HepG2 (cell line): ENCODE measurements at regions not wholly inside any gene's neighbourhood (a gene's known extent, or its start where the extent isn't known, plus 50 kb on each side); places are given as distances from the start of the nearest gene placed in this dataset.
A peak's percentile ranks its signal among the peaks of the same experiment; 100 is the strongest.

Experiments
- ATAC-seq: fragments of 200-7000 bp; cut with Tn5 transposase; 3 replicates; pipeline ENCODE4 v1.9.1; 2020; ENCODE audit warnings: mild to moderate bottlenecking, moderate library complexity
- BruUV-seq: library from RNA; stranded (reverse); fragments of 400-500 nt; replicated peaks from 2 replicates; lab custom pipeline; 2021; lab: Mats Ljungman, UMichigan
- CTCF ChIA-PET: fragments of 300-600 bp; formaldehyde crosslinking; extraction: SDS; loops from one replicate; lab custom pipeline; 2021; ENCODE audit warnings: low total read pairs, inconsistent platforms, low intra/inter-chr PET ratio; lab: Yijun Ruan, JAX
- POLR2A ChIA-PET: fragments of 350-600 bp; sonication (Branson Sonifier 250); formaldehyde crosslinking; loops from one replicate; lab custom pipeline; 2020; ENCODE audit warnings: antibody characterized with exemption, inconsistent platforms; lab: Yijun Ruan, JAX
- DNase-seq: peaks from one replicate; pipeline ENCODE4 v3.0.0-alpha.2; 2015; ENCODE audit warnings: low spot score
- FAIRE-seq: peaks from 3 replicates; lab custom pipeline; 2011; peaks lifted over from hg19 to GRCh38; lab: Jason Lieb, UNC
- H2AFZ ChIP-seq: one replicate; pipeline ENCODE4 v1.6.1; 2011; ENCODE audit warnings: low read length, inconsistent platforms
- H3K27ac ChIP-seq: fragments of 300-600 bp; 3 replicates; pipeline ENCODE4 v1.8.0; 2011; ENCODE audit warnings: mixed run types, mild to moderate bottlenecking, mixed read lengths, low read length, inconsistent platforms; ENCODE audit not compliant: insufficient read depth; ENCODE audit errors: extremely low read length
- H3K27me3 ChIP-seq, 2 experiments: fragments of 200-600 bp in 1 of 2; 2 replicates in 1 of 2; 3 replicates in 1 of 2; pipeline versions ENCODE4 v1.6.0 to v1.8.0; 2011; ENCODE audit warnings: low read length in 2 of 2, mild to moderate bottlenecking in 2 of 2, moderate library complexity in 2 of 2, inconsistent platforms in 1 of 2; ENCODE audit not compliant: insufficient read depth in 2 of 2, control insufficient read depth in 1 of 2
- H3K36me3 ChIP-seq, 2 experiments: fragments of 200-600 bp in 1 of 2; replicated peaks in 1 of 2; 2 replicates in 1 of 2; 3 replicates in 1 of 2; pipeline versions ENCODE4 v1.5.1 to v1.8.0; 2011; ENCODE audit warnings: low read length in 2 of 2, inconsistent platforms in 1 of 2; ENCODE audit not compliant: insufficient read depth in 2 of 2, control insufficient read depth in 1 of 2
- H3K4me1 ChIP-seq: 2 replicates; pipeline ENCODE4 v1.5.1; 2012; ENCODE audit warnings: low read length, inconsistent platforms; ENCODE audit not compliant: insufficient read depth
- H3K4me2 ChIP-seq: 2 replicates; pipeline ENCODE4 v1.6.0; 2011; ENCODE audit warnings: low read depth, low read length, inconsistent platforms
- H3K4me3 ChIP-seq, 3 experiments: fragments of 200-600 bp in 1 of 3; sonication (generic), shearing (Covaris generic) in 1 of 3; replicated peaks in 1 of 3; 2 replicates each; pipeline ENCODE4 v1.5.1; 2011 to 2016; ENCODE audit warnings: low read length in 3 of 3, inconsistent platforms in 2 of 3, low read depth in 2 of 3, mild to moderate bottlenecking in 2 of 3, control low read depth in 1 of 3, mixed read lengths in 1 of 3; ENCODE audit not compliant: insufficient read depth in 1 of 3
- H3K79me2 ChIP-seq: one replicate; pipeline ENCODE4 v1.6.1; 2011; ENCODE audit warnings: low read length, inconsistent platforms; ENCODE audit not compliant: insufficient read depth
- H3K9ac ChIP-seq: 2 replicates; pipeline ENCODE4 v1.6.0; 2011; ENCODE audit warnings: mild to moderate bottlenecking, low read depth, low read length, inconsistent platforms; ENCODE audit not compliant: insufficient read depth
- H3K9me3 ChIP-seq: 2 replicates; pipeline ENCODE4 v1.5.1; 2012; ENCODE audit warnings: mild to moderate bottlenecking, low read length
- H4K20me1 ChIP-seq: 2 replicates; pipeline ENCODE4 v1.6.0; 2011; ENCODE audit warnings: inconsistent platforms, mild to moderate bottlenecking, low read length, moderate library complexity; ENCODE audit not compliant: insufficient read depth
- BRD4 ChIP-seq: sonication (generic); formaldehyde crosslinking; IDR thresholded peaks from 2 replicates; pipeline ENCODE4 v1.4.0; 2020; ENCODE audit warnings: missing genetic modification reagents
- CENPX ChIP-seq: sonication (generic); formaldehyde crosslinking; IDR thresholded peaks from 2 replicates; pipeline ENCODE4 v1.9.0; 2021; ENCODE audit warnings: mild to moderate bottlenecking, missing genetic modification reagents, moderate library complexity
- EP300 ChIP-seq, 3 experiments: sonication (generic) in 1 of 3; formaldehyde crosslinking in 1 of 3; IDR thresholded peaks; 2 replicates each; pipeline versions ENCODE4 v1.5.1 to v1.6.1; 2011 to 2020; ENCODE audit warnings: low read depth in 2 of 3, low read length in 2 of 3, borderline replicate concordance in 1 of 3, improper control_type of control experiment in 1 of 3, mild to moderate bottlenecking in 1 of 3, missing genetic modification reagents in 1 of 3, moderate library complexity in 1 of 3
- GABPB1 ChIP-seq: IDR thresholded peaks from 2 replicates; pipeline ENCODE4 v1.6.1; 2016; ENCODE audit warnings: mild to moderate bottlenecking, missing genetic modification reagents, moderate library complexity, missing compliant biosample characterization
- GATAD2A ChIP-seq: IDR thresholded peaks from 2 replicates; pipeline ENCODE4 v1.6.1; 2016
- HBP1 ChIP-seq: IDR thresholded peaks from 2 replicates; pipeline ENCODE4 v1.6.1; 2016; ENCODE audit warnings: low read depth, control low read depth
- PPARG ChIP-seq: conservative IDR thresholded peaks from 2 replicates; pipeline ENCODE4 v1.6.1; 2016; ENCODE audit warnings: missing biosample characterization, missing genetic modification reagents
- REL ChIP-seq: sonication (generic); formaldehyde crosslinking; conservative IDR thresholded peaks from 2 replicates; pipeline ENCODE4 v1.8.0; 2022; ENCODE audit warnings: mild to moderate bottlenecking, missing genetic modification reagents, moderate library complexity
- RFXAP ChIP-seq: sonication (generic); formaldehyde crosslinking; IDR thresholded peaks from 2 replicates; pipeline ENCODE4 v1.4.0; 2020; ENCODE audit warnings: missing genetic modification reagents, borderline replicate concordance
- SMARCC2 ChIP-seq: fragments of 450-650 bp; IDR thresholded peaks from 2 replicates; pipeline ENCODE4 v1.6.1; 2017; ENCODE audit warnings: antibody characterized with exemption, mild to moderate bottlenecking
- TFDP2 ChIP-seq: sonication (generic); formaldehyde crosslinking; IDR thresholded peaks from 2 replicates; pipeline ENCODE4 v1.4.0; 2020; ENCODE audit warnings: missing genetic modification reagents
- ZMAT5 ChIP-seq: sonication (generic); formaldehyde crosslinking; IDR thresholded peaks from 2 replicates; pipeline ENCODE4 v1.5.0; 2020; ENCODE audit warnings: mild to moderate bottlenecking, low read depth, missing genetic modification reagents, borderline replicate concordance
- ZNF383 ChIP-seq: sonication (generic); formaldehyde crosslinking; IDR thresholded peaks from 2 replicates; pipeline ENCODE4 v1.4.0; 2020; ENCODE audit warnings: missing genetic modification reagents, mild to moderate bottlenecking, borderline replicate concordance
- ZNF570 ChIP-seq: sonication (generic); formaldehyde crosslinking; IDR thresholded peaks from 2 replicates; pipeline ENCODE4 v1.4.0; 2020; ENCODE audit warnings: mild to moderate bottlenecking, missing genetic modification reagents, borderline replicate concordance
- ZNF720 ChIP-seq: sonication (generic); formaldehyde crosslinking; IDR thresholded peaks from 2 replicates; pipeline ENCODE4 v1.4.0; 2020; ENCODE audit warnings: missing genetic modification reagents
- WGBS: methylation state at CpG from one replicate; pipeline ENCODE4 v1.1.6; 2017; ENCODE audit warnings: low lambda C conversion rate; 5-methylcytosine and 5-hydroxymethylcytosine counted together
- in situ Hi-C: cut with HindIII; loops from 2 replicates; pipeline ENCODE4 v1.10.0; 2017; ENCODE audit warnings: low pct_unique_long_range_greater_than_20kb; ENCODE audit not compliant: extremely low pct_ligation_motif_present
- intact Hi-C: fragments of 100-400 bp; cut with micrococcal nuclease; formaldehyde crosslinking; loops from one replicate; pipeline ENCODE4 v1.10.0; 2022; ENCODE audit not compliant: unreplicated experiment
- TF ChIP-seq, protein P1 (sequence below): sonication (generic); formaldehyde crosslinking; conservative IDR thresholded peaks from 2 replicates; pipeline ENCODE4 v1.8.0; 2022; ENCODE audit warnings: low read depth, missing genetic modification reagents
- TF ChIP-seq, protein P2 (sequence below), 2 experiments: sonication (generic) in 1 of 2; formaldehyde crosslinking in 1 of 2; IDR thresholded peaks; 2 replicates each; pipeline versions ENCODE4 v1.5.1 to v1.6.1; 2011 to 2020; ENCODE audit warnings: borderline replicate concordance in 1 of 2, low read depth in 1 of 2, low read length in 1 of 2, mild to moderate bottlenecking in 1 of 2, missing genetic modification reagents in 1 of 2, moderate library complexity in 1 of 2

DNA sequence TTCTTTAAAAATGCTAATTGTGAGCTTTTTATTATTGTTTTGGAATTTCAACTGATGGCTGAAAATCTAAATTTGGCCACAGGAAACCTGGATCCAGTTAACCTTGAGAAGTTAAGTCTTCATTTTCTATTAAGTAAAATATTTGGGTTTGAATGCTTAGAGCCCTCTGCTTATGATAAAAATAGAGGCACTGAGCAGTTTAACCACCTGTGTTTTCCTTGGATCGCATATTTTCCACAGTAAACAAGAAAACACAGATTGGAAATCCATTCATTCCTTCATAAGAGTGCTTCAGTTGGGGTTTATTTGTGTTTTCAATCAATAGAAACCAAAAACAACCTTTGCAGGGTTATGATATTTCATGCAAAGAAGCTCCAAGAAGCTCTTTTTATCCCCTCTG lies 77.2 kb upstream of the HES1 start:
- H3K9ac ChIP-seq = no peak overlapping the region
- no peak for FAIRE-seq
- no peak for TF ChIP-seq ZMAT5
- no peak for TF ChIP-seq TFDP2 (CRISPR knock-in tag)
- TF ChIP-seq EP300 (IDR thresholded peaks at IDR 0.05; ENCODE audit: low read depth in 2 of 2, low read length in 2 of 2) = no peak
- no peak for TF ChIP-seq EP300 (CRISPR knock-in tag; IDR thresholded peaks at IDR 0.05; ENCODE audit: borderline replicate concordance)
- TF ChIP-seq ZNF720 (CRISPR knock-in tag) = no peak
- TF ChIP-seq, protein P1, sequence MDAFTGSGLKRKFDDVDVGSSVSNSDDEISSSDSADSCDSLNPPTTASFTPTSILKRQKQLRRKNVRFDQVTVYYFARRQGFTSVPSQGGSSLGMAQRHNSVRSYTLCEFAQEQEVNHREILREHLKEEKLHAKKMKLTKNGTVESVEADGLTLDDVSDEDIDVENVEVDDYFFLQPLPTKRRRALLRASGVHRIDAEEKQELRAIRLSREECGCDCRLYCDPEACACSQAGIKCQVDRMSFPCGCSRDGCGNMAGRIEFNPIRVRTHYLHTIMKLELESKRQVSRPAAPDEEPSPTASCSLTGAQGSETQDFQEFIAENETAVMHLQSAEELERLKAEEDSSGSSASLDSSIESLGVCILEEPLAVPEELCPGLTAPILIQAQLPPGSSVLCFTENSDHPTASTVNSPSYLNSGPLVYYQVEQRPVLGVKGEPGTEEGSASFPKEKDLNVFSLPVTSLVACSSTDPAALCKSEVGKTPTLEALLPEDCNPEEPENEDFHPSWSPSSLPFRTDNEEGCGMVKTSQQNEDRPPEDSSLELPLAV (CRISPR knock-in tag) = no peak
- TF ChIP-seq ZNF570 (CRISPR knock-in tag) = no peak
- TF ChIP-seq GATAD2A = no peak
- TF ChIP-seq BRD4 (CRISPR knock-in tag) = no peak
- no peak for TF ChIP-seq SMARCC2
- TF ChIP-seq GABPB1 (CRISPR knock-in tag) = no peak
- no peak for TF ChIP-seq CENPX (CRISPR knock-in tag)
- TF ChIP-seq RFXAP (CRISPR knock-in tag) = no peak
- no peak for TF ChIP-seq PPARG (CRISPR knock-in tag)
- no peak for TF ChIP-seq ZNF383
- TF ChIP-seq HBP1 (CRISPR knock-in tag) = no peak
- TF ChIP-seq REL = no peak
- TF ChIP-seq, protein P2, sequence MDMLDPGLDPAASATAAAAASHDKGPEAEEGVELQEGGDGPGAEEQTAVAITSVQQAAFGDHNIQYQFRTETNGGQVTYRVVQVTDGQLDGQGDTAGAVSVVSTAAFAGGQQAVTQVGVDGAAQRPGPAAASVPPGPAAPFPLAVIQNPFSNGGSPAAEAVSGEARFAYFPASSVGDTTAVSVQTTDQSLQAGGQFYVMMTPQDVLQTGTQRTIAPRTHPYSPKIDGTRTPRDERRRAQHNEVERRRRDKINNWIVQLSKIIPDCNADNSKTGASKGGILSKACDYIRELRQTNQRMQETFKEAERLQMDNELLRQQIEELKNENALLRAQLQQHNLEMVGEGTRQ (IDR thresholded peaks at IDR 0.05; ENCODE audit: low read depth, low read length) = no peak
- TF ChIP-seq, protein P2 (CRISPR knock-in tag; IDR thresholded peaks at IDR 0.05; ENCODE audit: borderline replicate concordance) = no peak

More for the DNA sequence above, 77.2 kb upstream of the HES1 start:
- no peaks in the 10 kb centered on the region for H3K36me3 ChIP-seq
- no peaks in the 10 kb centered on the region; a peak in 1 of 5 replicates for H3K27me3 ChIP-seq
- H3K79me2 ChIP-seq = no peaks in the 10 kb centered on the region
- peak overlapping the region; percentile 40 for H3K27ac ChIP-seq
- H3K9me3 ChIP-seq = no peaks in the 10 kb centered on the region
- H2AFZ ChIP-seq = no peak overlapping the region
- BruUV-seq = no TSS peak
- in situ Hi-C loops (no loop called here), intact Hi-C loops (no loop called here)
- DNase-seq = no peak
- CTCF ChIA-PET = no interaction called here
- H3K4me2 ChIP-seq = peak overlapping the region; percentile 86
- no peak for ATAC-seq
- H3K4me3 ChIP-seq = no peak overlapping the region; a peak in 2 of 6 replicates
- peaks cover 50% of the 10 kb centered on the region for H3K4me1 ChIP-seq
- 6% methylated on average over 1 of the region's 1 CpG for WGBS
- no peaks in the 10 kb centered on the region for H4K20me1 ChIP-seq
- POLR2A ChIA-PET = interaction anchor here (0.6 to 3.3 kb wide), 16 partner anchors 9 to 430 kb away, joined by 3 to 35 read pairs (median 8); partner anchors contain the start of gene HES1
